Neuronal stem cell (in vitro differentiated cells): ENCODE measurements at regions not wholly inside any gene's neighbourhood (a gene's known extent, or its start where the extent isn't known, plus 50 kb on each side); places are given as distances from the start of the nearest gene placed in this dataset.

Experiments
- DNase-seq: peaks from one replicate; pipeline ENCODE4 v3.0.0-alpha.2; 2013; ENCODE audit warnings: low spot score
- H2AFZ ChIP-seq: one replicate; pipeline ENCODE4 v1.6.1; 2013; ENCODE audit warnings: mild to moderate bottlenecking, low read length, inconsistent platforms
- H2AK5ac ChIP-seq: 2 replicates; pipeline ENCODE4 v1.6.1; 2013; ENCODE audit warnings: low read depth, mild to moderate bottlenecking, inconsistent platforms, low read length, moderate library complexity, mixed read lengths
- H2BK120ac ChIP-seq: 2 replicates; pipeline ENCODE4 v1.6.1; 2013; ENCODE audit warnings: low read depth, mild to moderate bottlenecking, inconsistent platforms, low read length, moderate library complexity, mixed read lengths
- H2BK12ac ChIP-seq: one replicate; pipeline ENCODE4 v1.6.1; 2013; ENCODE audit warnings: low read length, inconsistent platforms
- H2BK15ac ChIP-seq: 2 replicates; pipeline ENCODE4 v1.6.1; 2013; ENCODE audit warnings: mild to moderate bottlenecking, low read length, inconsistent platforms, mixed read lengths
- H2BK5ac ChIP-seq: one replicate; pipeline ENCODE4 v1.6.1; 2013; ENCODE audit warnings: inconsistent platforms, mild to moderate bottlenecking, low read length, moderate library complexity
- H3K14ac ChIP-seq: one replicate; pipeline ENCODE4 v1.6.1; 2013; ENCODE audit warnings: low read length, inconsistent platforms
- H3K18ac ChIP-seq: 2 replicates; pipeline ENCODE4 v1.6.1; 2013; ENCODE audit warnings: low read length, inconsistent platforms
- H3K23ac ChIP-seq: 2 replicates; pipeline ENCODE4 v1.6.1; 2013; ENCODE audit warnings: low read depth, mild to moderate bottlenecking, mixed read lengths, low read length, inconsistent platforms; ENCODE audit not compliant: poor library complexity
- H3K27ac ChIP-seq: replicated peaks from 3 replicates; pipeline ENCODE4 v1.5.1; 2013; ENCODE audit warnings: low read length, inconsistent platforms
- H3K27me3 ChIP-seq, 3 experiments: 2 replicates each; pipeline ENCODE4 v1.6.1; 2013; ENCODE audit warnings: low read length in 3 of 3, mild to moderate bottlenecking in 2 of 3, inconsistent platforms in 1 of 3, low read depth in 1 of 3, mixed read lengths in 1 of 3, moderate library complexity in 1 of 3; ENCODE audit not compliant: control insufficient read depth in 3 of 3, insufficient read depth in 3 of 3
- H3K36me3 ChIP-seq, 2 donors: replicated peaks in 1 of 2; 2 replicates each; pipeline ENCODE4 v1.6.1; 2013; ENCODE audit warnings: low read length in 2 of 2; ENCODE audit not compliant: control insufficient read depth in 2 of 2, insufficient read depth in 2 of 2
- H3K4ac ChIP-seq: 2 replicates; pipeline ENCODE4 v1.6.1; 2013; ENCODE audit warnings: inconsistent platforms, mild to moderate bottlenecking, low read length, moderate library complexity
- H3K4me1 ChIP-seq, 2 donors: 1 replicate in 1 of 2; 2 replicates in 1 of 2; pipeline ENCODE4 v1.6.1; 2013; ENCODE audit warnings: low read length in 2 of 2, low read depth in 1 of 2; ENCODE audit not compliant: control insufficient read depth in 2 of 2, insufficient read depth in 1 of 2
- H3K4me2 ChIP-seq: one replicate; pipeline ENCODE4 v1.6.1; 2013; ENCODE audit warnings: mild to moderate bottlenecking, low read length, inconsistent platforms; ENCODE audit not compliant: insufficient read depth, poor library complexity, severe bottlenecking
- H3K4me3 ChIP-seq, 2 donors: 2 replicates each; pipeline ENCODE4 v1.5.1; 2013; ENCODE audit warnings: low read length in 2 of 2, mild to moderate bottlenecking in 2 of 2, inconsistent platforms in 1 of 2, moderate library complexity in 1 of 2
- H3K79me1 ChIP-seq: one replicate; pipeline ENCODE4 v1.6.1; 2013; ENCODE audit warnings: low read depth, mild to moderate bottlenecking, inconsistent platforms, low read length, moderate library complexity
- H3K9ac ChIP-seq: one replicate; pipeline ENCODE4 v1.6.1; 2013; ENCODE audit warnings: mild to moderate bottlenecking, low read depth, low read length, inconsistent platforms; ENCODE audit not compliant: poor library complexity
- H3K9me3 ChIP-seq, 2 donors: replicated peaks in 1 of 2; 2 replicates each; pipeline versions ENCODE3 to v1.6.1; 2013; ENCODE audit warnings: low read length in 2 of 2, mild to moderate bottlenecking in 2 of 2, inconsistent platforms in 1 of 2, low read depth in 1 of 2, mixed read lengths in 1 of 2, moderate library complexity in 1 of 2; ENCODE audit not compliant: control insufficient read depth in 2 of 2, insufficient read depth in 1 of 2
- H4K8ac ChIP-seq: one replicate; pipeline ENCODE4 v1.6.1; 2013; ENCODE audit warnings: low read depth, mild to moderate bottlenecking, inconsistent platforms, low read length, moderate library complexity
- H4K91ac ChIP-seq: one replicate; pipeline ENCODE4 v1.6.1; 2013; ENCODE audit warnings: low read length, low read depth, mild to moderate bottlenecking, inconsistent platforms; ENCODE audit not compliant: poor library complexity
- WGBS, 2 donors: extraction: QIAGEN DNeasy Blood & Tissue Kit; methylation state at CpG; one replicate each; pipeline ENCODE4 v1.1.7; 2013; ENCODE audit warnings: missing lambda C conversion rate in 2 of 2, mixed read lengths in 1 of 2; ENCODE audit not compliant: insufficient read length in 2 of 2, insufficient replicate concordance in 1 of 2; ENCODE audit errors: extremely low coverage in 2 of 2; 5-methylcytosine and 5-hydroxymethylcytosine counted together

GRCh38 chr5:44945743-44946142 is 137.0 kb downstream of the MRPS30 start:
- no peak overlapping the region for H2AFZ ChIP-seq
- H3K4ac ChIP-seq = no peak overlapping the region
- H3K4me2 ChIP-seq = no peak overlapping the region
- no peaks in the 10 kb centered on the region for H3K9me3 ChIP-seq
- DNase-seq = no peak
- H2BK120ac ChIP-seq = no peak overlapping the region
- WGBS, 2 donors = no CpG with 5 or more reads among the region's 1 CpG
- H4K91ac ChIP-seq = no peak overlapping the region
- H3K36me3 ChIP-seq = no peaks in the 10 kb centered on the region
- no peak overlapping the region for H3K23ac ChIP-seq
- H3K4me1 ChIP-seq = peaks cover 1 to 7% of the 10 kb centered on the region in 2 donors
- no peak overlapping the region for H3K4me3 ChIP-seq
- no peak overlapping the region for H2BK5ac ChIP-seq
- H3K27me3 ChIP-seq = no peaks in the 10 kb centered on the region
- H3K9ac ChIP-seq = no peak overlapping the region
- H3K27ac ChIP-seq = no peak overlapping the region
- H2AK5ac ChIP-seq = no peak overlapping the region
- no peak overlapping the region for H2BK15ac ChIP-seq
- no peak overlapping the region for H2BK12ac ChIP-seq
- no peak overlapping the region for H3K18ac ChIP-seq
- H4K8ac ChIP-seq = no peak overlapping the region
- no peak overlapping the region for H3K14ac ChIP-seq
- H3K79me1 ChIP-seq = no peaks in the 10 kb centered on the region

DNA sequence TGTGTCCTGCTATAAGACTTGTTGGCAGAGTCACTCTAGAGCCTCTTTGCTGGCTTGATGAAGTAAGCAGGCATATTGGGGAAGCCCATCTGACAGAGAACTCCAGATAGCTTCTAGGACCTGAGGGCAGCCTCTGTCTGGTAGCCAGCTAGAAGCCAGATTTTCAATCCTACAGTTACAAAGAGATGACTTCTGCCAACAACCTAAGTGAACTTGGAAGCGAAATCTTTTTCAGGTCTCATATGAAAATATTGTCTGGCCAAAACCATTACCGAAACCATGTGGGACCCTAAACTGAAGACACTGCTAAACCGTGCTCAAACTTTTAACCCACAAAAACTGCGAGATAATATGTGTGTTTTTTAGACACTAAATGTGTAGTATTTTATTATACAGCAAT is 140.9 kb downstream of the MRPS30 start:
- H3K4me1 ChIP-seq = no peaks in the 10 kb centered on the region
- no peaks in the 10 kb centered on the region for H3K79me1 ChIP-seq
- no peak overlapping the region for H2AK5ac ChIP-seq
- no peak overlapping the region for H3K23ac ChIP-seq
- H2AFZ ChIP-seq = no peak overlapping the region
- no peak overlapping the region for H3K4me3 ChIP-seq
- no peak overlapping the region for H3K4me2 ChIP-seq
- no peak overlapping the region for H3K9ac ChIP-seq
- no CpG with 5 or more reads among the region's 4 CpGs for WGBS, 2 donors
- H2BK12ac ChIP-seq = no peak overlapping the region
- H4K8ac ChIP-seq = no peak overlapping the region
- H3K4ac ChIP-seq = no peak overlapping the region
- H3K27ac ChIP-seq = no peak overlapping the region
- no peak overlapping the region for H2BK15ac ChIP-seq
- no peak overlapping the region for H3K18ac ChIP-seq
- H2BK120ac ChIP-seq = no peak overlapping the region
- no peaks in the 10 kb centered on the region for H3K9me3 ChIP-seq
- DNase-seq = no peak
- H3K27me3 ChIP-seq = no peaks in the 10 kb centered on the region
- no peaks in the 10 kb centered on the region for H3K36me3 ChIP-seq
- no peak overlapping the region for H3K14ac ChIP-seq
- no peak overlapping the region for H2BK5ac ChIP-seq
- H4K91ac ChIP-seq = no peak overlapping the region

DNA sequence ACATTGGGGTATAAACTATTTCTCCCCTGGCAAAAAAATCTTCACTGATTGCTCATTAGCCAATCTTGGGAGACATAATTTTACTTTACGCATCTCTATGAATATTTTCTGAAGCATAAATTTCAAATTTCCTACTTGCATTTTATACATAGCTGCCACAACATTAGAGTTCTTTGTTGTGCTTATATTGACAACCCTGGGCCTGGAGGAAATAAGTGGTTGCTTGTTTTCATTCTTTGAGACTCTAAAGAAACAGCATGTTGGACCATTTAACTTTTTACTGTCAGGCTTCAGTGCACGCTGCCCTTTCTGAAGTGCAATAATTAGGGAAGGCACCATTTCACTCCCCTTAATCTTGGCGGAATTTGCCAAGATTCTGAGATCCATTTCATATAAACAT is 142.6 kb downstream of the MRPS30 start:
- no peak overlapping the region for H2BK12ac ChIP-seq
- H3K23ac ChIP-seq = no peak overlapping the region
- H2BK15ac ChIP-seq = no peak overlapping the region
- H2BK120ac ChIP-seq = no peak overlapping the region
- H3K36me3 ChIP-seq = no peaks in the 10 kb centered on the region
- no peak overlapping the region for H2BK5ac ChIP-seq
- no peak overlapping the region for H4K8ac ChIP-seq
- H3K27me3 ChIP-seq = no peaks in the 10 kb centered on the region
- no peaks in the 10 kb centered on the region for H3K9me3 ChIP-seq
- no peak overlapping the region for H3K18ac ChIP-seq
- no peak overlapping the region for H3K4ac ChIP-seq
- H3K79me1 ChIP-seq = no peaks in the 10 kb centered on the region
- DNase-seq = no peak
- no peak overlapping the region for H3K14ac ChIP-seq
- H3K4me1 ChIP-seq = no peaks in the 10 kb centered on the region
- H3K9ac ChIP-seq = no peak overlapping the region
- H4K91ac ChIP-seq = no peak overlapping the region
- H2AFZ ChIP-seq = no peak overlapping the region
- no peak overlapping the region for H3K27ac ChIP-seq
- no CpG with 5 or more reads among the region's 3 CpGs for WGBS, 2 donors
- H3K4me3 ChIP-seq = no peak overlapping the region
- H3K4me2 ChIP-seq = no peak overlapping the region
- H2AK5ac ChIP-seq = no peak overlapping the region

DNA sequence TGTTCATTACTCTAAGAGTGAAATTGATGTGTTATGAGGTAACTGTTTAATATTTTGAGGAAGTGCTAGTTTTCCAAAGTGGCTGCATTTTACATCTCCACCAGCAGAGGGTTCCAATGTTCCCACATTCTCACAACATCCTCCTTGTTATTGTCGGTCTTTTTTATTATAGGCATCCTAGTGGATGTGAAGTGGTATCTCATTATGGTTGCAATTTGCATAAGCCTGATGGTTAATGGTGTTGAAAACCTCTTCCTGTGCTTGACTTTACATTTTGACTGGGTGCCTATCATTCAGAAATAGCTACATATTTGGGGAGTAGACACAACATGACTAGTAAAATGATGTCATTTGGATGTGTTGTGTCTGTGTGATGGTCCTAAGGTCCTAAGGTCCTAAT is 143.6 kb downstream of the MRPS30 start:
- WGBS, 2 donors = no CpG with 5 or more reads among the region's 1 CpG
- no peak overlapping the region for H2BK120ac ChIP-seq

More for the DNA sequence above, 143.6 kb downstream of the MRPS30 start:
- Histone ChIP-seq H3K27ac (no peak overlapping the region), H2AK5ac (no peak overlapping the region), H3K9me3 (no peaks in the 10 kb centered on the region), H2BK12ac (no peak overlapping the region), H2BK15ac (no peak overlapping the region), H2BK5ac (no peak overlapping the region), H2AFZ (no peak overlapping the region), H4K8ac (no peak overlapping the region), H3K4me3 (no peak overlapping the region), H4K91ac (no peak overlapping the region), H3K14ac (no peak overlapping the region), H3K9ac (no peak overlapping the region), H3K4me1 (no peaks in the 10 kb centered on the region), H3K4me2 (no peak overlapping the region), H3K4ac (no peak overlapping the region), H3K79me1 (no peaks in the 10 kb centered on the region), H3K27me3 (no peaks in the 10 kb centered on the region), H3K23ac (no peak overlapping the region), H3K36me3 (no peaks in the 10 kb centered on the region), H3K18ac (no peak overlapping the region)
- DNase-seq = no peak
